GM13976 (cell line): ENCODE measurements at regions not wholly inside any gene's neighbourhood (a gene's known extent, or its start where the extent isn't known, plus 50 kb on each side); places are given as distances from the start of the nearest gene placed in this dataset.

ENCODE experiments used
- DNase-seq: peaks from one replicate; pipeline ENCODE4 v3.0.0; 2012; ENCODE audit warnings: low spot score
- CTCF ChIP-seq: IDR thresholded peaks from 2 replicates; pipeline ENCODE4 v1.5.1; 2012; ENCODE audit warnings: borderline replicate concordance, mild to moderate bottlenecking; ENCODE audit not compliant: insufficient read depth; ENCODE audit errors: extremely low read depth, missing control alignments, control extremely low read depth
- in situ Hi-C: fragments of 300-500 bp; cut with MboI; formaldehyde crosslinking; loops from one replicate; pipeline ENCODE4 v1.12.0; 2022; ENCODE audit warnings: low sequenced_read_pairs, mixed read lengths, inconsistent platforms; ENCODE audit not compliant: unreplicated experiment

- in situ Hi-C loops, result no loop called here
- DNase-seq, result no peak
- no peak for TF ChIP-seq CTCF
These were observed 169.2 kb upstream of the NBEA start for GRCh38 chr13:34772881-34773280.

DNA sequence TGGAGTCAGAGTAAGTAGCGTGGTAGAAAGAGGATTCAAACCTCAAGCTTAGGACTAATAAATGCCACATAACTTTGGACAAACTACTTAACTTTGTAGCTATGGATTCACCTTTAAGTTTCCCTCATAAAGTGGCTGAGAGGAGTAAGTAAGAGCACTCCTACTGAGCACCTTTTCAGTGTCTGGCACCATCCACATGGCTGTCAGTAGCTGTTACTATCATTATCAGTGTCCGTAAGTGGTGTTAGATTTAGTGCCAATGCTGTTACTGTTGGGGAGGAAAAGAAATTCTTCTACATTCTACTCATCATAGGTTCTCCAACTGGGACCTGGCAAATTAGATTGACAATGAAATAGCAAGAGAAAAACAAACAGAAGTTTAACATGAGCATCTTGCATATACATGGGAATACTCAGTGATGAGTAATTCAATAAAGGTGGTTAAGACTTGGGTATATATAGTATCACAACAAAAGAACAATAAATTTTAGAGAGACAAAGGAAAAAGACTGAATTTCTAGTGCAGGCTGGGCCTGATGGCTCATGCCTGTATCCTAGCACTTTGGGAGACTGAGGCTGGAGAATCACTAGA lies 165.6 kb upstream of the NBEA start:
- no peak for DNase-seq
- in situ Hi-C loops, result no loop called here
- TF ChIP-seq CTCF, result no peak

DNA sequence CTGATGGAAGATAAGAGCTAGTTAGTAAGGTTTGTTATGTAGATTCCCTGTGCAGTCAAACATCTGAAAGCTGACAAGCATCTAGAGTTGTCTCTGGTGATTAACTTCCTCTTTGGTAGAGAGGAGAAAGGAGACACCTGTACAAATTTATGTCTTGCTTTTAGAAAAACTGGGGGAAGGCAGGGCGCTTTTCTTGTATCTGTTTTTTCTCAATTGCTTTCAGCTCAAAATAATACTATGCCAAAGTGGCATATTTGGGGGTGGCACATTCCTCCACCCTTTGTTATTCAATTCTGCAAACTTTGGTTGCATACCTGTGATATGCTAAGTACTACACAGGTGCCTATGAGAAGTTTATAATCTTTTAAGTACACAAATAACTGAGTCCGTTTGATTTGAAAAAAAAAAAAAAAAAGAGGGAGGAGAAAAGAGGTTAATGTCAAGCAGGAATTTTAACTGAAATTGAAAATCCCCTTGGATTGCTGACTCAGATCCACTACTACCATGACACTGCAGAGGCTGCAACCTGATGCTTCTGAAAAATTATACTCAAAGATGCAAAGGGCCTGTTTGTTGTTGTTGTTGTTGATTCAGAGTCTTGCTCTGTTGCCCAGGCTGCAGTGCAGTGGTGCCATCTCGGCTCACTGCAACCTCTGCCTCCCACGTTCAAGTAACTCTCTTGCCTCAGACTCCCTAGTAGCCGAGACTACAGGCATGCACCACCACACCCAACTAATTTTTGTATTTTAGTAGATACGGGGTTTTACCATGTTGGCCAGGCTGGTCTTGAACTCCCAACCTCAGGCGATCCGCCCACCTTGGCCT lies 164.8 kb upstream of the NBEA start:
- no peak for TF ChIP-seq CTCF
- no peak for DNase-seq
- in situ Hi-C loops, result no loop called here

GRCh38 chr13:34777914-34778303 lies 164.2 kb upstream of the NBEA start:
- no peak for TF ChIP-seq CTCF

DNA sequence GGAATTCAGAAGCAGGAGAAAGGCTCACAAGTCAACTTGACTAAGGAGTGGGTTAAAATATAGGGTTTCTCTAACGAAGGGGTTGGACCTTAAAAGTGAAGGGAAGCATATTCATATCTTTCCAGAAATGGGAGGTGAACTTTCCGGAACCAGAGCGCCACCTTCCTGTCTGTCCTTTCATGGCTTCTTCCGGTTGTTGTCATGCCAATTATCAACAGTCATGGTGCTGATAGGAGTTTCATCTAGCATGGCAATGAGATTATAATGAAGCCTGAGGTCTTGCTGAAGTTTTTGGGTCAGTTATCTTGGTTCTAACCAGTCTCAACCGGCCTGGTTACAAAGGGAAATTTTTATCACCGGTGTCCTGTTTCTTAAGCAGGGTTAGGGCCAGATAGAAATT lies 162.9 kb upstream of the NBEA start:
- in situ Hi-C loops, result no loop called here
- TF ChIP-seq CTCF, result no peak
- DNase-seq, result no peak

More at GRCh38 chr13:34777914-34778303, 164.2 kb upstream of the NBEA start:
- no peak for DNase-seq
- in situ Hi-C loops, result no loop called here

DNA sequence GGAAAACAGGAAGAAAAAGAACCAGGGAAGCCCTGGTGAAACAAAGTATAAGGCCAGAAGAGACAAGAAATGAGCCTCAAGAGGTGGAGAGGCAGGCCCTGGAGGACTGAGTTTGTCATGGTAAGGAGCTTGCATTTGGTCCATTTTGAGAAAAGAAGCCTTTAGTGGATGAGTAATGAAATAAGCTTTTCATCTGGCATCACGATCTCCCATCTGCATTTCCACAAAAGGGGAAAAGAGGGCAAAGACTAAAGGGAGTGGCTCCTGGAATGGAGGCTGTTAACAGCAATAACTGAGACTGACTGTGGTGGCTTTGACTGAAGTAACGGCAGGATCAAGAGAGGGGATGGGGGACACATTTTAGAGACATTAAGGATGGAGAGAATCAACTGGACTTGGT lies 148.8 kb upstream of the NBEA start:
- in situ Hi-C loops, result no loop called here
- no peak for DNase-seq
- TF ChIP-seq CTCF, result no peak
